UCSD-AML1 (cell line): ENCODE measurements at regions not wholly inside any gene's neighbourhood (a gene's known extent, or its start where the extent isn't known, plus 50 kb on each side); places are given as distances from the start of the nearest gene placed in this dataset.

Experiments
- DNase-seq: peaks from one replicate; lab custom pipeline; 2025; ENCODE audit not compliant: unreplicated experiment; lab: John Stamatoyannopoulos, UW

DNA sequence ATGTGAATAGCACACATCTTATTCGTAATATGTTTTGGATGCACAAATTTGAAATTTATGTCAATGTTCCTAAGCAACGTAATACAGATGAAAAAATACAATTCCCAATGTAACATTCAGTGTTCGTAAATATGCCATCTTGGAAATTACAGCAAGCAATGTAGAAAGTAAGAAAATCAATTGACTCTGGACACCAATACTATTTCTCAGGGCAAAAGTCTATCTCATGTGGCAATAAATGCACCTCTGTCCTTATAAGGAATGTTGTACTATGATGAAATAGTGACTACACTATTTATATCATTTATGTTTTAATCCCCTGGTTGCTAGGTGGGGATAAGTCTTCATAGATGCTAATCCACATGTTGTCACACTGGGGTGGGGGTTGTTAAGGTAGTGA lies 251.2 kb downstream of the GXYLT1 start:
- DNase-seq = no peak

DNA sequence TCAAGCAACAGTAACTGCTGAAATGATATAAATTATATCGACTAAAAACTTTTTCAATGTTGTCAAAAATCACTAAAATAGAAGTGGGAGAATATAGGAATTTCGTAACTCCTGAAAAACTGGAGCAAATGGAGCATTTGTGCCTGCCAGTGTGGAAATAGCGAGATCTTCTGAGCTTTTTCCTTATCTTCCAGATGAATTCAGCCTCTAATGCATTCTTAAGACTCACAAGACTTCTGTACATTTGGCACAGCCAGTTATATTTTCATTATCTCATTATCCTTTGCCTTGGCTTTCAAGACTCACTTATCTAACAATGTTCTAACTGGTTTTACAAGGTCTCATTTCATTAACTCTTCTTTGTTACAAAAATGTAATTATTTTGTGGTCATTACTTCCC lies 252.4 kb downstream of the GXYLT1 start:
- no peak for DNase-seq

DNA sequence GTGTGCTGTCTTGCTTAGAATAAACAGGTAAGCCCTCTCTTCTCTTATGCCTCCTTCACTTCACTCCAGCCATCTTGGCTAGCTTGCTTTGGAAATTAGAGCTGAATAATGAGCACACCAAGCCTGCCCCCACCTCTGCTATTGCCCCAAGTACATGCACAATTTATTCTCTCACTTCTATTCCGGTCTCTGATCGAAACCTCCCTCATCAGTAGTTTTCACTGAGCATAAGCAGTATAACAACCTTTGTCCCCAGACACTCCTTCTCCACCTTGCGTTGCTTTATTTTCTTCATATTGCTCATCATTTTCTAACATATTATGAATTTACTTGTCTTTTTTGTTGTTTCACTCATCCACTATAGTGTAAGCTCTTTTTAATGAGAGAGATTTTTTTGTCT lies 253.4 kb downstream of the GXYLT1 start:
- no peak for DNase-seq

DNA sequence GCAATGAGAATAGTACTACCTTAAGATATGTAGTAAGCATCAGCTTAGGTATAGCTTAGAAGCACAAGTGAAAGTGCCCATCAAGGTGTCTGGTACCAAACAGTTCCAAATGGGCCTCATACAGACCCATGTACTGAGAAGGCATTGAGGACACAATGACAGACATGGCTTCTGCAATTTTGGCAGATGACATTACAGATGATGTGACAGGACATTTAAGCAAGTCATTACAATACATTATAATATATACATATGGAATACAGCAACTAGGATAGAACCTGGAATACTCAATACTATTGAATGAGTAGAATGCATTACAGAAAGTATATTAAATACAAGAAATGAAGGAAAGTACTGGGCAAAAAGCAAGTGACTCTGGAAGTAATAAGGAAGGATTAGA lies 256.4 kb downstream of the GXYLT1 start:
- no peak for DNase-seq

DNA sequence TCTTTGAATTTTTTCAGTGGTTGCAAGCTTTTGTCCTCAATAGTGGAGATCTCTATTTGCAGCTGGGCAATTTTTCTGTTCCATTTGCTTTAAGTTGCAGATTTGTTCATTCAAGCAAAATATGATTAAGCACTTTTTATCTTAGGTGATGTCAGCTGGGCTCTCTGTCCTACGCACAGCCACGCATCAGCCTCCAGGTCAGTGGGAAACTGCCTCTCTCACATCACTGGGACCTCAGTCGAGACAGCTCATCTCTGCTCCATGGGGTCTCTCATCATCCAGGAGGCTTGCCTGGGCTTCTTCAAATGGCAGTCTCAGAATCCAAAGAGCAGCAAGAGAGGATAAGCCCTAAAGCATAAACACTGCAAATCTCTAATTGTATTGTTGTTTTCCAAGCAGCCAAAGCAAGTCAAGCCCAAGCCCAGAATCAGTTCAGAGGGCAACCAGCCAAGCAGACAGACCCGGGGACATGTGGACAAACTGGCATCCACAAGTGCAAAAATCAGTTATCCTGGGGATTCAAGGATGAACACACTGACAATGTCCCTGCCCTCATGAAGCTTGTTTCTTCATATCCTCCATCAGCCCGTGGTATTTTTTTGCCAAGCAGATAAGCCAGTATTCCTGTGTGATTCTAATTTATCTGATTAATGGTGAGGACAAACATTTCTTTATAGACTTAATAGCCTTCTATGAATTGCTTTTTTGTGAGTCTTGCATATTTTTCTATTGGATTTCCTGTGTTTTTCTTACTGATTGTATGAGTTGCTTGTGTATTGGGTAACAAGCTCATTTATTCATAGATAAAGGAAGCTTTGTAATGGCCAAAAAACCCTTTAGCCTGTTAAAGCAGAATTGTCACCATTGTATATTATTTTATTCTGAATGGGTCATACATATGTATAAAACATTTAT lies 262.5 kb downstream of the GXYLT1 start:
- no peak for DNase-seq

DNA sequence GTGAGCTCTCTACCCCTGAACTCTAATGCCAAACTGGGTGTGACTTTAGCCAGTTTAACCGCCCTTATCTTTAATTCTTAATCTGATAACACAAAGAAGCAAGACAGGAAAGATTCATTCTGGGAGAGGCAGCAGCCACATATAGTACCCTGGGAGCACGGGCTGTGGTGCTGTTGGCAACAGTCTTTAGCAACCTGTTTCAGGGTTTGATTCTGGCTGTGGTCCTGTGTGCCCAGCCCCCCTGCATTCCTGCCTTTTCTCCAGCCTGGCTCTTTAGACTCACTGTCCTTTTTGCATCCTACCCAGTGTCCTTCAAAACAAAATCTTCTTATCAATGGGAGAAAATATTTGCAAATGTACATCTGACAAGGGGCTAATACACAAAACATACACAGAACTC lies 275.2 kb downstream of the GXYLT1 start:
- DNase-seq = no peak

DNA sequence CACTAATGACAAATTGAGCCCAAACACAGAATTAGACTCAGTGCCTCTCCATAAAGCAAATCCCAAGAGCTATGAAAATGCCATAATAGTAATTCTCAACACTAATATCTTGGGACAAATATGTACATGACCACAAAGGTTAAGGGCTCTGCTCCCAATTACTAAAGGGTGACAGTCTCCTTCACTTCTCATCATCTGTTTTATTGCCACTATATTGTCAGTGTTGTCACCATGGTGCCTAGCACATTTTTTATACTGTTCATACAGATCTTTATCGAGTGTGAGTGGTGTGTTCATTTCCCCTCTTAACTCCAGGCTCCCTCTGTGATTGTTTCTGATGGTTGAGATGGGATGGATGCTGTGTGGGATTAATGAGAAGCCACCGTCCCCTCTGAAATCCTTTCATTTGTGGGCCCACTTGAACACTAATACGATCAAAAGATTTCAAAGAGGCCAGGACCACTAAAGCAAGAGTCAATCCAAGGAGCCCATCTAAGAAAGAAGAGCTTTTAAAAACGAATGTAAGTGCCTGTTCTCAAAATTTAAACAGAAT lies 277.7 kb downstream of the GXYLT1 start:
- DNase-seq = no peak

DNA sequence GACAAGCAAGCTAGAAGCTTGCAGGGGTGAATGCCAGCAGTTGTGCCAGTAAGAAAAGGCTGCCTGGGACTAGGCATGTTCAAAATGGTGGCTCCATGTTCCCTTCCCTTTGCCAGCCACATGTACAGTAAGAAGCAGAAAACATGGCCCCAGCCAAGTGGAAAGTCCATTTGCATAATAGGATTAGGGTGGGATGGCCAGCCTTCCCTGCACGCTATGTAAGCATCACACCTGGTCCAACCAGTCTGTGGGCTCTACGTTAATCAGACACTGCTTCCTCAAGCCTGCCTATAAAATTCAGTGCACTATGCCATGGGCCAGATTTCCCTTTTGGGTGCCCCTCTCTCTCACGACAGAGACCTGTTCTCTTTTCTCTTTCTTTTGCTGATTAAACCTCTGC lies 288.4 kb downstream of the GXYLT1 start:
- DNase-seq = no peak

DNA sequence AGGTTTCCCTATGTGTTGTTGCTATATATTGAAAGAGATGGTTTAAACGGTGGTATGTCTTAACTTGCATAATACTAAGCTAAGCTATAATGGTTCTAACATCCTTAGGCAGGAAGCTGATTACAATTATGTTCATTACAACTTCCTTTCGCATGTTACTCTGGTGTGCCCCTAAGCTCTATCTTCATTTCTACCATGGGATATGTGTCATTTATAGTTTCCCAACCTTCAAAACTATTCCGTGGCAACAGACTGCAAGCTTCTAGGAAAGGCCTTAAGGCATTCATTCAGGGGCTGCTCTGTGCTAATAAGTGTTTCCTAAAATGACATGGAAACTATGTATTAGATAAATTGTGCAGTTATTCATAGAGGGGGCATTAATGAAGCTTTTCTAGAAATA lies 294.6 kb downstream of the GXYLT1 start:
- no peak for DNase-seq

DNA sequence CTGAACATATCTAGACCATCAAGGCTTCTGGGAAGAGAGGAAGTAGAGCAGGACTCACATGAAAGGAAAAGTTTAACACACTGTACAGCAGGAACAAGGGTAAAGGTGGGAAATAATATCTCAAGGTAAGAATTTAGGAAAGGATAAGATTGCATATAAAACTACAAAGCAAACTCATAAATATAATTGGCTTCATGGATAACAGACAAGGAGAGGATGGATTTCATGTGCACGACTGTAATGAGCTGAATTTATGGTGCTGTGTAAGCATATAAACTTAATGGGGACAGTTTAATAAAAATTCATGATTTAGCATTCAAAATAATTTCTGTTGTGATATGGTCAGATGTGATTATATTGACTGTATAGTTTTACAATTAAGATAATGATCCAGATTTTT lies 298.0 kb downstream of the GXYLT1 start:
- DNase-seq = no peak

DNA sequence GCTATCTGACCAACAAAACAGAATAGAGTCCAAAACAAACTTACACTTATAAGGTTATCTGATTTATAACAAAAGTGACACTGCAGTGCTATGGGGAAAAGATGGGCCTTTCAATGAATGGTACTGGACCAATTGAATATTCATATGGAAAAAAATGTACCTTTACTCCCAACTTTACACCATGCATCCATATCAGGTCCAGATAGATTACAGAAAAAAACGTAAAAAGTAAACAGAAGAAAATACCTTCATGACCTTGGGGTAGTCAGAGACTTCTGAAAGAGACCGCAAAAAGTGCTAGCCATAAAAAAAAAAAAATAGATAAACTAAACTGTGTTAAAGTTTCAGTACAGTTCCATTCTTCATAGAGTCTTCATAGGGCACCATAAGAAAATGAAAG lies 308.3 kb downstream of the GXYLT1 start:
- no peak for DNase-seq

DNA sequence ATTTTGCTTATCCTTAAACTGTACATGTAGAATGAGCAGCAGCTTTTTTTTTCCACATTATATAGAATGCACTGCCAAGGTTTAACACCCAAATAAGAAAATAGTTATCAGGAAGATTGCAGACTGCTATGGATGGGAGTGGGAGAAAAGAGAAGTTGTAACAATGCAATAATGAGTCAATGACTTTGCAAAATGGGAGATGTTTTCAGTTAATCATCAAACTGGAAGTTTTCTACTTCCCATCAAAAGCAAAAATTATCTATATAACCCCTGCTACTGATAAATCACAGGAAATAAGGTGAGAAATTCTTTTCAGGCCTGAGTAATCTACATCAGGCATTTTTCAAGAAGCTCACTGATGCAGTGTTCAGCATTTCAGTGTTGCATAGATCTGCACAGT lies 309.1 kb downstream of the GXYLT1 start:
- DNase-seq = no peak

DNA sequence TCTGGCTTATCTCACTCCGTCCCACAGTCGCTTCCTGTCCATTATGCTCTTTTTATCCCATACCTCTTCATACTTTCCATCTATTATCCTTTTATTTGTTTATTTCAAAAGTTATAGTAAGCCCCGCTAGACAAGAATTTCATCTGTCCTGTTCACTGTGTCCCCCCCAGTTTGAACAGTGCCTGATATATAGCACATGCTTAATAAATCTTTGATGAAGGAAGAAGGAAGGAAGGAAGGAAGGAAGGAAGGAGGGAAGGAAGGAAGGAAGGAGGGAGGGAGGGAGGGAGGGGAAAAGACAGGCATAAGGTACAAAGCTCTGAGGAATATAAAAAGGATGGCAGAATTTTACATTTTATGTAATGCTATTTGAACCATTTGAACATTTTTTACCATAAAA lies 324.7 kb downstream of the GXYLT1 start:
- no peak for DNase-seq

DNA sequence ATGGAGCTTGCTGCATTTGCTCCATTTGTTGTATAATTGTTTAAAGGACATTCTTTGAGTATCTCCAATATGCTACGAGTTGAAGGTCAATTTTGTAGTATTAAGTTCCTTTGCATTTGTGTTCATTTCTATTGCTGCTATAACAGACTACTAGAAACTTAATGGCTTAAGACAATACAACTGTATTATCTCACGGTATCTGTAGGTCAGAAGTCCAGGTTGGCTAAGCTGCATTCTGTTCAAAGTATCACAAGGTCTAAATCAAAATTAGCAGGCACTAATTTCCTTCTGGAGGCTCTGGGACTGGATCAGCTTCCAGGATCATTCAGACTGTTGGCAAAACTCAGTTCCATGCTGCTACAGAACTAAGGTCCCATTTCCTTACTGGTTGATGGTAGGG lies 340.6 kb downstream of the GXYLT1 start:
- no peak for DNase-seq

DNA sequence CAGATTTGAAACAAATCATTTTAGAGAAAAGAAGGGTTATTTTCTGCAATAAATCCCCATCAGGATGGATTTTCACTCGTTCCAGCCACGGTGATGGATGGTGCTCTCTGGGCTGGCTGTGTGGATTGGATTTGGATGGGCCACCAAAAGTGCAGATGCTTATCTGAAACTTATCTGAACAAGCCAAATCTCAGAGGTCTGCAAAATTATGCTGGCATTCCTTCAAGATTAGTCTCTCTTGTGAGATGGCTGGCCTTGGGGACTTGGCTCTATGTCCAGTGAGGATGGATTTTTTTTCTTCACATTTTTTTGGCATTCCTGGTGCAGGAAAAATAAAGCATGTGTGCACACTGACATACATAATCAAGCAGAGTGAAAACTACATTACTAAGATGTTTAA lies 341.9 kb downstream of the GXYLT1 start:
- DNase-seq = no peak

DNA sequence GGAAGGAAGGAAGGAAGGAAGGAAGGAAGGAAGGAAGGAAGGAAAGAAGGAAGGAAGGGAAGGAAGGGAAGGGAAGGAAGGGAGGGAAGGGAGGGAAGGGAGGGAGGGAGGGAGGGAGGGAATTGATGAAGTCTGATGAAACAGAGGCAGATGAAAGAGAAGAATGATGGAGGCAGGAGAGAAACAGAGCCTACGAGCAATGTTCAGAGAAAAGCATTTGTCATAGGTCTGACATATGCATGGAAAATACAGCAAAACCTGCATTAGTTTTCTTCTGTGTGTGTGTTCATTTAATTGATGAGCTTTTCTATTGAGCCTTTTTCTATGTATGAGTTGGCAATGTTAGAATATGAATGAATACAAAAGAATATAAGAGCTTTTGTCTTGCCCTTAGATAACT lies 343.4 kb downstream of the GXYLT1 start:
- no peak for DNase-seq

DNA sequence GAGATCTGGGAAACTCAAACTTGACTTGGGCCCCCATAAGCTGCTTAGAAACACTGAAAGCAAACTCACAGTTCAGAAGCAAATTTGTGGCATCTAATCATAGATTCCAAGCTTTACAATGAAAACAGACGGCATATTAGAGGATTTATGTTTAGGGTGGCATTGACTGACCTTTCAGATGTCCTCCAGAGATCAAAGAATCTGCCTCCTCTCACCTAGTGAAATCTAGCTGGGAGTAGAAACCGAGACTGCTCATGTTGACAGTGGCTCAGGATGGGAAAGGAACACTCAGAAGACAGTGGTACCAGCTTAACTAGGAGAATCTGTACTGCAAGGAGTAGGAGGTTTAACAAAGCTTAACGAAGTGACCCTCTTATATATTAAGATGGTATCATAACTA lies 345.0 kb downstream of the GXYLT1 start:
- DNase-seq = no peak

DNA sequence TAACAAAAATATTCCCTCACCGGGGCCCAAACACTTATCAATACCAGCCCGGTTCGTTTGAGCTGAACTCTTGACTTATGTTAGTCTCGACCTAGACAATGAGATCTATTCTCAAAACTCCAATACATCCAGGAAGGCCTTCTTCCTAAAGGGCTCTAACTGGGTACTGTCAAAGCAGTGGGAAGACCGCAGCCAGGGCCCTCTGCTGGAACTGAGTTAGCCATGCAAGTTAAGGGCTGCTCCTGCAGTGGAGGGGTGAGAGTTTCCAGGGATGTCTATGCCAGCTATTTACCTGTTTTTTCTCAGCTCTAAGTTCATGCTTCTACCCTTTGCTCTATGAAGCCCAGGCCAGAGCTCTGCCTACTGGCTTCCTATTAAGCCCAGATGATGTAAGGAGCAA lies 348.8 kb downstream of the GXYLT1 start:
- DNase-seq = no peak

DNA sequence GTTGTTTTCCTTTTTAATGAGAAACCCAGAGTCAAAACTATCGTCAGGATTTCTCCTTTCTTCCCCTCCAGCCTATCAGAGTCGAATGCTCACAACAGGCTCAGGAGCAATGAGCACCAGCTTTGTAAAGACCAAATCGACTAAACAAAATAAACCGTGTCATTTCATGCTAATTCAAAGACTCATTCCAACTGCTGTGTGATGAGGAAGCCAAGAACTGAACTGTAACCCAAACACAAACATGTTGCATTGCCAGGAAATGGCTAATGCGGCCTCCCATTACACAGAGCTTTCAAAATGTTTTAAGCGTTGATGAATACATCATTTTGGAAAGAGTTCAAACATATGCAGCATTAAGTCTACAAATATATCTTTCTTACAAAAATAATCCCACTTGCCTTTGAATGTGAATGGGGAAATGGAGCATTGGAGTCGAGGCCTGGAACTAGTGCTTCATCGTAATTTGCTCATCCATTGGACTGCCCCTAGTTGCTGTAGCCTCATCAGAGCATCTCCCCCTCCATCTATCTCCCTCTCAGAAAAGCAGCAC lies 349.5 kb downstream of the GXYLT1 start:
- DNase-seq = no peak

DNA sequence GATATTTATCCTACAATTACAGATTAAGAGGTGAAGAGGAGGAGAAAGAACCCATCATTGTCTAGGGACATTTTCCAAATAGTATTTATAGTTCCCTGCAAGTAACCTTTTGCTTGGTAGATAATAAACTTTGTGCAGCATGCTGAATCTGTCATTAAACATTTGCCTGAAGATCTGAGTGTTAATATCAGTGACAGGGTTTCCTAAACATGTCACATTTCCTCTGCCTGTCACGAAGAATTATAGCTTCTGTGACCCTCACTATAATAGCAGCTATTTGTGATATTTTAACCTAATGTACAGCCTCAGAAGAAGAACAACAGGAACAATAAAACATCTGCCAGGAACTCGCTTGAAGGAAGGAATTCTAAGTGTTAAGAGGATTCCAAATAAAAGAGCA lies 350.3 kb downstream of the GXYLT1 start:
- no peak for DNase-seq

DNA sequence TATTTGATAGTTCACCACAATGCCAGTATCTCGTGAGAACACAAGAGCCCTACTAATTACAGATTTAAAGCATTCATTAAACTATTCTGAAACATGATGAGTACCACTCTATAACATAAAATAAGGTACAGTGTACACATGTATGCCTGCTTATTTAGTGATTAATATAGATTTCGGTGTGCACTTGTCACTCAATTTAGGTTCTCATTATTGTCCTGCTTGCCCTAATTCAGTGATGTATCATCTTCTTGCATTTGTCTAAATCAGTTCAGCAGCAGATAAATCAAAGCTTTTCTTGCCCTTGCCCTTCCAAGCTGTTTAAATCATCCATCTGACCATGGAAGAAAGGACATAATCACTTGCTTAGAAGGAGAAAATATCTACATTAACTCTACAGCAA lies 359.7 kb downstream of the GXYLT1 start:
- DNase-seq = no peak

DNA sequence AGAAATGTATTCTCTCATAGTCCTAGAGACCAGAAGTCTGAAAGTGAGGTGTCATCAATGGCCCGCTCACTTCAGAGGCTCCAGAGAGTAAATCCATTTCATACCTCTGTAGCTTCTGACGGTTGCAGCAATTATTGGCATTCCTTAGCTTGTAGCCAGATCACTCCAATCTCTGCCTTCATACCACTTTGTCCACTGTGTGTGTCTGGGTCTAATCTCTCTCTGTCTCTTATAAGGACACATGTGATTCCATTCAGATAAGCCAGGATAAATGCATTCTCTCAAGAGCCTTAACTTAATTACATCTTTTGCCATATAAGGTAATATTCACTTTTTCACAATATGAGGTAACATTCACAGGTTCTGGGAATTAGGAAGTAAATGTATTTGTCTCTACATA lies 365.7 kb downstream of the GXYLT1 start:
- no peak for DNase-seq
